CD4-positive, alpha-beta memory T cell (primary cell): ENCODE measurements at regions not wholly inside any gene's neighbourhood (a gene's known extent, or its start where the extent isn't known, plus 50 kb on each side); places are given as distances from the start of the nearest gene placed in this dataset.
A peak's percentile ranks its signal among the peaks of the same experiment; 100 is the strongest.
"Not testable (repeated sequence)": the region's sequence is repeated elsewhere in the genome, so short reads cannot be mapped to it uniquely, and the experiment has no call there.

Source experiments
- CTCF ChIA-PET: fragments of 350-600 bp; sonication (Branson Sonifier 250); formaldehyde crosslinking; loops from one replicate; lab custom pipeline; 2021; ENCODE audit warnings: inconsistent platforms; ENCODE audit not compliant: partially characterized antibody; lab: Charles Lee
- POLR2A ChIA-PET: fragments of 350-600 bp; sonication (Branson Sonifier 250); formaldehyde crosslinking; loops from one replicate; lab custom pipeline; 2021; ENCODE audit not compliant: partially characterized antibody; lab: Charles Lee
- DNase-seq, 5 donors: peaks; one replicate each; pipeline versions ENCODE4 v3.0.0 to v3.0.0-alpha.2; 2020 to 2022; ENCODE audit warnings: mixed read lengths in 1 of 5
- H3K27ac ChIP-seq: one replicate; pipeline ENCODE4 v1.7.0; 2013; ENCODE audit warnings: low read depth, low read length
- H3K27me3 ChIP-seq: 2 replicates; pipeline ENCODE4 v1.7.0; 2013; ENCODE audit warnings: mild to moderate bottlenecking, low read length, moderate library complexity; ENCODE audit not compliant: insufficient read depth
- H3K36me3 ChIP-seq: 2 replicates; pipeline ENCODE4 v1.7.0; 2013; ENCODE audit warnings: mild to moderate bottlenecking, low read length, moderate library complexity; ENCODE audit not compliant: insufficient read depth
- H3K4me1 ChIP-seq: 2 replicates; pipeline ENCODE4 v1.7.0; 2013; ENCODE audit warnings: mild to moderate bottlenecking, low read length, moderate library complexity; ENCODE audit not compliant: insufficient read depth
- H3K4me3 ChIP-seq, 2 donors: one replicate each; pipeline ENCODE4 v1.7.0; 2013; ENCODE audit warnings: low read length in 2 of 2, mild to moderate bottlenecking in 1 of 2
- H3K9me3 ChIP-seq, 2 donors: one replicate each; pipeline ENCODE4 v1.7.0; 2013; ENCODE audit warnings: low read length in 2 of 2, control low read depth in 1 of 2; ENCODE audit not compliant: control insufficient read depth in 1 of 2
- H3K27ac Mint-ChIP-seq, 7 donors: one replicate each; pipeline ENCODE4 v1.8.0; 2020 to 2021; ENCODE audit warnings: mixed read lengths in 7 of 7, mild to moderate bottlenecking in 6 of 7, inconsistent platforms in 3 of 7, moderate library complexity in 3 of 7
- H3K27me3 Mint-ChIP-seq, 2 donors: one replicate each; pipeline ENCODE4 v1.8.0; 2020 to 2021; ENCODE audit warnings: mixed read lengths in 2 of 2
- H3K36me3 Mint-ChIP-seq, 2 donors: one replicate each; pipeline ENCODE4 v1.8.0; 2020 to 2021; ENCODE audit warnings: mixed read lengths in 2 of 2, inconsistent platforms in 1 of 2, mild to moderate bottlenecking in 1 of 2
- H3K4me1 Mint-ChIP-seq, 4 donors: one replicate each; pipeline ENCODE4 v1.8.0; 2020 to 2021; ENCODE audit warnings: mixed read lengths in 4 of 4, mild to moderate bottlenecking in 1 of 4
- H3K4me3 Mint-ChIP-seq, 8 donors: one replicate each; pipeline ENCODE4 v1.8.0; 2020 to 2021; ENCODE audit warnings: mixed read lengths in 8 of 8, mild to moderate bottlenecking in 7 of 8, moderate library complexity in 6 of 8, inconsistent platforms in 3 of 8
- H3K9me3 Mint-ChIP-seq, 8 donors: one replicate each; pipeline ENCODE4 v1.8.0; 2020 to 2021; ENCODE audit warnings: mixed read lengths in 8 of 8, mild to moderate bottlenecking in 5 of 8, inconsistent platforms in 3 of 8, moderate library complexity in 1 of 8
- intact Hi-C: fragments of 100-400 bp; cut with micrococcal nuclease; formaldehyde crosslinking; loops from one replicate; pipeline ENCODE4 v1.15.1; 2023

GRCh38 chr2:3110555-3110954, 267.1 kb downstream of the EIPR1 start:
- Mint-ChIP-seq H3K4me1 (no peaks in the 10 kb centered on the region), H3K27ac (no peak overlapping the region), H3K4me3 (no peak overlapping the region), H3K9me3 (peaks cover 0 to 2% (median 0%) of the 10 kb centered on the region in 8 donors), H3K27me3 (no peaks in the 10 kb centered on the region), H3K36me3 (no peaks in the 10 kb centered on the region)
- intact Hi-C loops, result no loop called here
- CTCF ChIA-PET, result no interaction called here
- H3K27ac ChIP-seq, result no peak overlapping the region
- no peaks in the 10 kb centered on the region for H3K27me3 ChIP-seq
- no peak overlapping the region for H3K4me3 ChIP-seq
- no peak for DNase-seq
- H3K36me3 ChIP-seq, result no peaks in the 10 kb centered on the region
- POLR2A ChIA-PET, result no interaction called here
- H3K4me1 ChIP-seq, result no peaks in the 10 kb centered on the region
- H3K9me3 ChIP-seq, result no peaks in the 10 kb centered on the region

DNA sequence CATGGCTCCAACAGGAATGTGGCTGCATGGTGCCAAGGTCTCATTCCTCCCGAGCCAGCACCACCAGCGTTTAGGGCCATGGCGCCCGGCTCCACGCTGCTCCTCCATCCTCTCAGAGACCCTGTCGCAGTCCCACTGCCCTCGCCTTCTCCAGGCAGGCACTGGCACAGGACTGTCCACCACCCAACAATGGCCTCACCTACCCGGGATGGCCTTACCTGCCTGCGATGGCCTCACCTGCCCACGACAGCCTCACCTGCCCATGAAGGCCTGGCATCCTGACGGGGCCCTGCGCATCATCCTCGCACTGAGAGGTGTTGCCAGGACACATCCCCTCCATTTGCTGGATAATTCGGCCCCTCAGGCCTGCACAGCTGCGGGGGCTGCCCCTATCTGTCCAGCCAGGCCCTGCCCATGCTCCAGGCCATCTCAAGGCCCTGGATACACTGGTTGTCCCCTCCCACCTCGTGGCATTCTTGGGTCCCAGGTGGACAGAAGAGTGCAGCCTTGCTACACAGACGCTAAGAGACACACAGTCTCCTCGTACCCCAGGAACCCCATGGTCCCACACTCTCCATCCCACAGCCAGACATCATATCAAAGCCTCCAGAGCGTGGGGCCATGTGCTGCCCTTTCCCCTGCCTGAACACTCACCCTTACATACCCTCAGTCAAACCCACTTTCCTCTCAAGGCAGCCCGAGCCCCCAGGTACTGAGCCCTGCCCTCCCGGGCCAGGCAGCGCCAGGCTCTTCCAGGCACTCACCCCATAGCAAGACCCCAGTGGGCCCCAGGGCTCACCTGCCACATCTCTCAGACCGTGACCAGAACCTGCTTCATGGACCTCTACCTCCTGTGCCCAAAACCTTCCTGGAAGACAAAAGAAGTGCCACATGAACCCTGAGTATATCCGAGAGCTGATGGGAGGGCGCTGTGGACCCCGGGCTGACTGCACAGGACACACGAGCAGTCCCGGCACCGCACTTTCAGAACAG, 268.6 kb downstream of the EIPR1 start:
- peaks cover 0 to 1% of the 10 kb centered on the region in 2 donors for H3K27me3 Mint-ChIP-seq
- ChIA-PET POLR2A (no interaction called here), CTCF (no interaction called here)
- no peak for DNase-seq
- H3K36me3 ChIP-seq, result no peaks in the 10 kb centered on the region
- no peaks in the 10 kb centered on the region for H3K4me1 ChIP-seq
- H3K9me3 ChIP-seq, result no peaks in the 10 kb centered on the region
- H3K27me3 ChIP-seq, result no peaks in the 10 kb centered on the region
- H3K27ac Mint-ChIP-seq, result no peak overlapping the region
- intact Hi-C loops, result no loop called here
- no peak overlapping the region for H3K4me3 Mint-ChIP-seq
- H3K4me3 ChIP-seq, result no peak overlapping the region
- no peaks in the 10 kb centered on the region for H3K36me3 Mint-ChIP-seq
- no peaks in the 10 kb centered on the region for H3K4me1 Mint-ChIP-seq
- no peak overlapping the region for H3K27ac ChIP-seq
- peaks cover 0 to 2% (median 0%) of the 10 kb centered on the region in 8 donors for H3K9me3 Mint-ChIP-seq

DNA sequence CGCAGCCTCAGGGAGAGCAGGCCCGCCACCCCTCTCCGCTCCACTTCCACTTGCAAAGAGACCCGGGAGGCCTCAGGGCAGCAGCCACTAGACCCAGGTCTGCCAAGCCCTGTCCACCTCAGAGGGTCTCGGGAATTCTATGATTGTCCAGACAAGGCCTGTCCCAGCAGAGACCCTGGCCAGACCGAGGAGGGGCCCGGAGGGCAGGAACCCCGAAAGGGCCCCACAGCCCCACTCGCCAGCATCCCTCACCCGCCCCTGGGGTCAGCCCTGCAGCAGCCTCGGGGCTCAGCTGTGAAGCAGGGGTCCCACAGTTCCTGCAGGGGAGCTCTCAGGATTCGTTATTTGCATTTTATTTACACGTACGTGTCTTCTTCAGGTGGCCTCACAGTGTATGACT, 269.5 kb downstream of the EIPR1 start:
- no peaks in the 10 kb centered on the region for H3K36me3 ChIP-seq

GRCh38 chr2:3107567-3107966, 270.1 kb downstream of the EIPR1 start:
- Histone ChIP-seq H3K4me1 (no peaks in the 10 kb centered on the region), H3K36me3 (no peaks in the 10 kb centered on the region), H3K4me3 (no peak overlapping the region), H3K27me3 (no peaks in the 10 kb centered on the region), H3K27ac (no peak overlapping the region), H3K9me3 (no peaks in the 10 kb centered on the region)
- Mint-ChIP-seq H3K4me1 (no peaks in the 10 kb centered on the region), H3K9me3 (peaks cover 0 to 2% (median 0%) of the 10 kb centered on the region in 8 donors), H3K27me3 (peaks cover 0 to 1% of the 10 kb centered on the region in 2 donors), H3K4me3 (no peak overlapping the region), H3K27ac (no peak overlapping the region), H3K36me3 (no peaks in the 10 kb centered on the region)
- CTCF ChIA-PET, result no interaction called here
- intact Hi-C loops, result no loop called here
- POLR2A ChIA-PET, result no interaction called here
- no peak for DNase-seq

More for the DNA sequence above, 269.5 kb downstream of the EIPR1 start:
- no peak overlapping the region for H3K27ac Mint-ChIP-seq
- H3K9me3 Mint-ChIP-seq, result peaks cover 0 to 2% (median 0%) of the 10 kb centered on the region in 8 donors
- Histone ChIP-seq H3K4me3 (no peak overlapping the region), H3K27me3 (no peaks in the 10 kb centered on the region), H3K4me1 (no peaks in the 10 kb centered on the region), H3K9me3 (no peaks in the 10 kb centered on the region), H3K27ac (no peak overlapping the region)
- no peaks in the 10 kb centered on the region for H3K36me3 Mint-ChIP-seq
- intact Hi-C loops, result no loop called here
- ChIA-PET CTCF (no interaction called here), POLR2A (no interaction called here)
- no peaks in the 10 kb centered on the region for H3K4me1 Mint-ChIP-seq
- H3K4me3 Mint-ChIP-seq, result no peak overlapping the region
- DNase-seq, result no peak
- peaks cover 0 to 1% of the 10 kb centered on the region in 2 donors for H3K27me3 Mint-ChIP-seq

DNA sequence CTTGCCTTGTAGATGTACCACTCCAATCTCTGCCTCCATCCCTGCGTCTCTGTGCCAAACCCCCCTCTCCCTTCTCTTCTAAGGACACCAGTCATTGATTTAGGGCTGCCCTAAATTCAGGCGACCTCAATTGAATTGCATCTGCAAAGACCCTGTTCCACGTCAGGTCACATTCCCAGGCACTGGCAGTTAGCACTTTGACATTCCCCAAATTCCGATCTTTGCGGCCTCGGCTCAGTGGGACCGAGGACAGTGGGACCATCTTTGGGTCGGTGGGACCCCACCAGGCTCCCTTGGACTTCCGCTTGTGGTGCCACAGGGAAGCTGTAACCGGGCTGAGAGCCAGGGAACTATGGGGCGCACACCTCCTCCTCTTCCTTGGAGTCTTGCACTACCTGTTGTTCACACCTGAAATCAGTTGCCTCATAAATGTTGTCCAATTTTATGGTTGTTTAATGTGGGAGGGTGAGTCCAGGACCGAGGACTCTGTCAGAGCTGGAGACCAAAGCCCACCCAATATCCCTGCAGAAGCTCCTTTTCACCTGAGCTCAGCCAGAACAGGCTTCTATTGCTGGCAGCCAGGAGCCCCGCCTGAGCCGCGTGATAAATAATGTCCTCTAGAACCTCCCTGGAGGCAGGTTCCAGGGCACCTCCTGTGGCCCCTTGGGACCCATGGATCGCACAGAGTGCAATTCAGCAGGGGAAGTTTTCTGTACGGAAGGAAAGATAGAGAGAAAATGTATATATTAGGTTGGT, 271.6 kb downstream of the EIPR1 start:
- H3K9me3 ChIP-seq, result no peaks in the 10 kb centered on the region
- Mint-ChIP-seq H3K4me3 (no peak overlapping the region), H3K27ac (peak overlapping the region in 1 of 7 donors; percentile 48), H3K4me1 (no peaks in the 10 kb centered on the region), H3K36me3 (no peaks in the 10 kb centered on the region), H3K9me3 (peaks cover 0 to 2% (median 0%) of the 10 kb centered on the region in 8 donors), H3K27me3 (peaks cover 2 to 3% of the 10 kb centered on the region in 2 donors)
- POLR2A ChIA-PET, result no interaction called here
- no peaks in the 10 kb centered on the region for H3K4me1 ChIP-seq
- CTCF ChIA-PET, result no interaction called here
- H3K36me3 ChIP-seq, result no peaks in the 10 kb centered on the region
- intact Hi-C loops, result no loop called here
- no peaks in the 10 kb centered on the region for H3K27me3 ChIP-seq
- no peak overlapping the region for H3K4me3 ChIP-seq
- DNase-seq, result no peak
- H3K27ac ChIP-seq, result no peak overlapping the region

DNA sequence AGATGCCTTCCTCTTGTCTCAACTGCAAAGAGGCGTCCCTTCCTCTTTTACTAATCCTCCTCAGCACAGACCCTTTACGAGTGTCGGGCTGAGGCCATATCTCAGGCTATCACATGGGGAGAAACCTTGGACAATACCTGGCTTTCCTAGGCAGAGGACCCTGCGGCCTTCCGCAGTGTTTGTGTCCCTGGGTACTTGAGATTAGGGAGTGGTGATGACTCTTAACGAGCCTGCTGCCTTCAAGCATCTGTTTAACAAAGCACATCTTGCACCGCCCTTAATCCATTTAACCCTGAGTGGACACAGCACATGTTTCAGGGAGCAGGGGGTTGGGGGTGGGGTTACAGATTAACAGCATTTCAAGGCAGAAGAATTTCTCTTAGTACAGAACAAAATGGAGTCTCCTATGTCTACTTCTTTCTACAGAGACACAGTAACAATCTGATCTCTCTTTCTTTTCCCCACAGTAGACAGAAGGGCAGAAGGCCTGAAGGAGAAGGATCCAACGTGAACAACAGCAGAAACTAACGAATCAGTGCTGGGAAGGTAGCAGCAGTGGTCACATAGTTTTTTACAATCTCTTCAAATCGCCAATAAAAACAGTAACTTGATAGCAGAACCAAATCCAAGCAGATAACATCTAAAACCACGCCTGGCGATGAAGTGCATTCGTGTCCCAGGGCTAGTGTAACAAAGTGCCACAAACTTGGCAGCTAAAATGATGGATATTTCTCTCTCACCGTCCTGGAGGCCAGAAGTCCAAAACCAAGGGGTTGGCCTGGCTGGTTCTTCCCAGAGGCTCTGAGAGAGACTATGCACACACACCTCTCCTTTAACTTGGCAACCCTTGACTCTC, 272.4 kb downstream of the EIPR1 start:
- H3K4me3 ChIP-seq, H3K36me3 ChIP-seq, H3K4me1 ChIP-seq, H3K27me3 ChIP-seq, DNase-seq, H3K36me3 Mint-ChIP-seq, H3K27ac Mint-ChIP-seq, H3K9me3 ChIP-seq, POLR2A ChIA-PET, CTCF ChIA-PET, H3K4me3 Mint-ChIP-seq, H3K27me3 Mint-ChIP-seq, H3K27ac ChIP-seq, H3K4me1 Mint-ChIP-seq, intact Hi-C loops, H3K9me3 Mint-ChIP-seq: not testable (repeated sequence)

GRCh38 chr2:3104261-3104660, 273.4 kb downstream of the EIPR1 start:
- Histone ChIP-seq H3K27ac (no peak overlapping the region), H3K4me3 (no peak overlapping the region), H3K36me3 (no peaks in the 10 kb centered on the region), H3K27me3 (no peaks in the 10 kb centered on the region), H3K4me1 (no peaks in the 10 kb centered on the region), H3K9me3 (no peaks in the 10 kb centered on the region)
- Mint-ChIP-seq H3K4me3 (no peak overlapping the region), H3K36me3 (no peaks in the 10 kb centered on the region), H3K27ac (no peak overlapping the region), H3K27me3 (peaks cover 2 to 3% of the 10 kb centered on the region in 2 donors), H3K4me1 (peaks cover 0 to 14% (median 0%) of the 10 kb centered on the region in 4 donors), H3K9me3 (no peaks in the 10 kb centered on the region)
- ChIA-PET CTCF (no interaction called here), POLR2A (no interaction called here)
- DNase-seq, result no peak
- intact Hi-C loops, result no loop called here
